ENCODE measurements at regions not wholly inside any gene's neighbourhood (a gene's known extent, or its start where the extent isn't known, plus 50 kb on each side); places are given as distances from the start of the nearest gene placed in this dataset.

DNA sequence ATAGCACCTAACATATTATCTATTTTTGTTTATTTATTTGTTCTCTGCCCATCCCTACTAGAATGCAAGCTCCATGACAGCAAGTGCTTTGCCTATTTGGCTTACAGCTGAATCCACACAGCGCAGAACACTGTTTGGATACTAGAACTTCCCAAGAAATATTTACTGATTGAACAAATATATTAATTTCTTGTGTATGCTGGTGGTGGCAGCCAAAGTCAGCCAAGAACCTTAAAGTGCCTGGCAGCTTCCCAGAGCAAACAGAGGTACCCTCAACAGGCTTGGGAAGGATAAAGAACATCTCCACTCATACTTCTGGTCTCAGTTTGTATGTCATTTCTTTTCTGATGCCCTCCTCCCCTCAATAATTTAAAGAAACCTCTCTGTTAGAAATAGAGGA, 111.8 kb upstream of the SLC25A36 start:
- TF ChIP-seq, protein P1, sequence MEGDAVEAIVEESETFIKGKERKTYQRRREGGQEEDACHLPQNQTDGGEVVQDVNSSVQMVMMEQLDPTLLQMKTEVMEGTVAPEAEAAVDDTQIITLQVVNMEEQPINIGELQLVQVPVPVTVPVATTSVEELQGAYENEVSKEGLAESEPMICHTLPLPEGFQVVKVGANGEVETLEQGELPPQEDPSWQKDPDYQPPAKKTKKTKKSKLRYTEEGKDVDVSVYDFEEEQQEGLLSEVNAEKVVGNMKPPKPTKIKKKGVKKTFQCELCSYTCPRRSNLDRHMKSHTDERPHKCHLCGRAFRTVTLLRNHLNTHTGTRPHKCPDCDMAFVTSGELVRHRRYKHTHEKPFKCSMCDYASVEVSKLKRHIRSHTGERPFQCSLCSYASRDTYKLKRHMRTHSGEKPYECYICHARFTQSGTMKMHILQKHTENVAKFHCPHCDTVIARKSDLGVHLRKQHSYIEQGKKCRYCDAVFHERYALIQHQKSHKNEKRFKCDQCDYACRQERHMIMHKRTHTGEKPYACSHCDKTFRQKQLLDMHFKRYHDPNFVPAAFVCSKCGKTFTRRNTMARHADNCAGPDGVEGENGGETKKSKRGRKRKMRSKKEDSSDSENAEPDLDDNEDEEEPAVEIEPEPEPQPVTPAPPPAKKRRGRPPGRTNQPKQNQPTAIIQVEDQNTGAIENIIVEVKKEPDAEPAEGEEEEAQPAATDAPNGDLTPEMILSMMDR (IDR thresholded peaks at IDR 0.05): no peak
- no peak for TF ChIP-seq POLR2A (IDR thresholded peaks at IDR 0.05)
